ENCODE measurements at regions not wholly inside any gene's neighbourhood (a gene's known extent, or its start where the extent isn't known, plus 50 kb on each side); places are given as distances from the start of the nearest gene placed in this dataset.

GRCh38 chr3:170740726-170741591 lies 129.0 kb downstream of the RPL22L1 start:
- no peak for TF ChIP-seq EZH2 (IDR thresholded peaks at IDR 0.05; ENCODE audit: borderline replicate concordance, low read depth, low read length, severe bottlenecking)
- no peak for TF ChIP-seq CTCF (IDR thresholded peaks at IDR 0.05; ENCODE audit: extremely low read depth in 1 of 2, insufficient read depth in 1 of 2, low read depth in 1 of 2, low read length in 2 of 2)
- TF ChIP-seq GATA2 (IDR thresholded peaks at IDR 0.05; ENCODE audit: insufficient read depth, insufficient read length, low read depth, low read length): no peak
- TF ChIP-seq POLR2A (IDR thresholded peaks at IDR 0.05; ENCODE audit: low read depth, low read length): no peak
